ENCODE measurements at regions not wholly inside any gene's neighbourhood (a gene's known extent, or its start where the extent isn't known, plus 50 kb on each side); places are given as distances from the start of the nearest gene placed in this dataset.
"Not testable (repeated sequence)": the region's sequence is repeated elsewhere in the genome, so short reads cannot be mapped to it uniquely, and the experiment has no call there.

DNA sequence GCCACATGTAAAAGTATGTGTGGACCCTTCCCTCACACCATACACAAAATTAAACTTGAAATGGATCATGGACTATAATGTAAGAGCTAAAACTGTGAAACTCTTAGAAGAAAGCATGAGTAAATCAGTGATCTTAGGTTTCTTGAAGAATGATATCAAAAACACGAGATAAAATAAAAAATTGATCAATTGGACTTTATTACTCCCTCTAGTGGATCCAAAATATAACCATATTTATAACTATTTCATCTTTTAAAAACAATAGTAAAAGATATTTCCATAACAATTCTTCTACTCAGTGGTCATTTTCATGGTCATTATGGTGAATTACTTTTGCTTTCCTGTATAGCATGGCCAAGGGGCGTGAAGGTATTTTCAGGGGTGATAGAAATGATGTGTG is 174.6 kb upstream of the LSM14A start:
- Histone ChIP-seq H3K27ac (no peak overlapping the region), H3K9me3 (replicated peaks) (no peaks in the 10 kb centered on the region), H3K4me1 (no peaks in the 10 kb centered on the region), H3K36me3 (no peaks in the 10 kb centered on the region), H3K27me3 (no peaks in the 10 kb centered on the region; the same call in 1 of the 2 replicates), H3K4me3 (no peak overlapping the region)
- DNase-seq, result no peak

- H3K27me3 ChIP-seq, result no peaks in the 10 kb centered on the region; the same call in 1 of the 2 replicates
- no peaks in the 10 kb centered on the region for H3K4me1 ChIP-seq
- H3K4me3 ChIP-seq, result no peak overlapping the region
- no peak overlapping the region for H3K27ac ChIP-seq
- no peaks in the 10 kb centered on the region for H3K9me3 ChIP-seq (replicated peaks)
- H3K36me3 ChIP-seq, result no peaks in the 10 kb centered on the region
- DNase-seq, result no peak
These were observed 174.0 kb upstream of the LSM14A start for GRCh38 chr19:33998302-33998701.

- H3K4me1 ChIP-seq, result no peaks in the 10 kb centered on the region
These were observed 173.5 kb upstream of the LSM14A start for GRCh38 chr19:33998739-33999345.

GRCh38 chr19:34017024-34017423 is 155.3 kb upstream of the LSM14A start:
- Histone ChIP-seq H3K27me3 (peaks cover 4% of the 10 kb centered on the region), H3K36me3 (no peaks in the 10 kb centered on the region), H3K4me1 (no peaks in the 10 kb centered on the region), H3K27ac (no peak overlapping the region), H3K4me3 (no peak overlapping the region), H3K9me3 (replicated peaks) (peaks cover under 1% of the 10 kb centered on the region; the same call in 1 of the 2 replicates)
- DNase-seq, result no peak

More at GRCh38 chr19:33998739-33999345, 173.5 kb upstream of the LSM14A start:
- no peak for DNase-seq
- Histone ChIP-seq H3K27ac (no peak overlapping the region), H3K4me3 (no peak overlapping the region), H3K36me3 (no peaks in the 10 kb centered on the region), H3K9me3 (replicated peaks) (no peaks in the 10 kb centered on the region), H3K27me3 (peaks cover 1% of the 10 kb centered on the region; the same call in 1 of the 2 replicates)

DNA sequence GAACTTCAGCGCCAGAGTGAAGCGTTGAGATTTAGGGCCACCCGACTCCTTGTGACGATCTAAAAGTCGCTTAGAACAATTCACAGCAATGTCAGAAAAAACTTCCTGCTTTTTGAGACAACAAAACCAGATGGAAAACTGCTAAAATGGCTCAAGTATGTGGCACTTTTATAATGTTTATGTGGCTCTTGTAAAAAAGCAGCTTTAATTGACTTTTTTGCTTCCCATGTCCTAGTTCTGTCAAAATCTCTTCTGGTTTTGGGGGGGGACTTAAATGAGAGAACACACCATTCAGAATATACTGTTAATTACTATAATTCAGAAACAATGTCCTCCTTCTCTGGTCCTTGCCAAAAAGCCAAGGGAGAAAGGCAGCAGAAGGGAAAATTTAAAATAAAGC is 154.7 kb upstream of the LSM14A start:
- Histone ChIP-seq H3K27ac (no peak overlapping the region), H3K36me3 (no peaks in the 10 kb centered on the region), H3K27me3 (peaks cover 4% of the 10 kb centered on the region), H3K9me3 (replicated peaks) (peaks cover under 1% of the 10 kb centered on the region; the same call in 1 of the 2 replicates), H3K4me1 (no peaks in the 10 kb centered on the region), H3K4me3 (no peak overlapping the region)
- DNase-seq, result no peak

- Histone ChIP-seq H3K9me3 (replicated peaks) (peaks cover 7% of the 10 kb centered on the region), H3K27ac (no peak overlapping the region), H3K4me3 (no peak overlapping the region), H3K36me3 (no peaks in the 10 kb centered on the region), H3K4me1 (no peaks in the 10 kb centered on the region), H3K27me3 (peaks cover 4% of the 10 kb centered on the region)
- DNase-seq, result no peak
These were observed 153.8 kb upstream of the LSM14A start for GRCh38 chr19:34018546-34018945.

DNA sequence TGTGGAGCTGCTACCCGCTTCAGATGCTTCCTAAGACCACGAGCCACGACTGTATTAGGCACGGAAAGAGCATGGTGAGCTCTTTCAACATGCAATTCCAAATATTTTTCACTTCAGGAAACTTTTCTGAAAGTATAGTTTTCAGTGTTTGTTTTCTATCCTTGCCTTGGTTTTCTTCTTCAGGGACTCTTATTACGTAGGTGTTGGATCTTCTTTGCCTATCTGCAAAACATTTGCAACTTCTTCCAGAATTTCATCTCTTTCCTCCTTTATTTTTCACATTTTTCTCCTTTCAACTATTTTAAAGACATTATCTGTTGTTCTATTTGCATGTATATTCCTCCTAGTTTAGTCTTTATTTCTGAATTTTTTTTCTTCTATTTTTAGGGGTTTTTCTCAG is 148.9 kb upstream of the LSM14A start:
- no peak overlapping the region for H3K27ac ChIP-seq
- peaks cover 7% of the 10 kb centered on the region for H3K9me3 ChIP-seq (replicated peaks)
- no peaks in the 10 kb centered on the region; the same call in 1 of the 2 replicates for H3K27me3 ChIP-seq
- no peak for DNase-seq
- H3K4me1 ChIP-seq, result no peaks in the 10 kb centered on the region
- no peaks in the 10 kb centered on the region for H3K36me3 ChIP-seq
- H3K4me3 ChIP-seq, result no peak overlapping the region

- H3K36me3 ChIP-seq, result no peaks in the 10 kb centered on the region
- no peak overlapping the region for H3K4me3 ChIP-seq
- no peaks in the 10 kb centered on the region for H3K4me1 ChIP-seq
- H3K9me3 ChIP-seq (replicated peaks), result no peaks in the 10 kb centered on the region
- DNase-seq, result no peak
- no peaks in the 10 kb centered on the region; the same call in 1 of the 2 replicates for H3K27me3 ChIP-seq
- no peak overlapping the region for H3K27ac ChIP-seq
These were observed 138.4 kb upstream of the LSM14A start for GRCh38 chr19:34033880-34034279.

DNA sequence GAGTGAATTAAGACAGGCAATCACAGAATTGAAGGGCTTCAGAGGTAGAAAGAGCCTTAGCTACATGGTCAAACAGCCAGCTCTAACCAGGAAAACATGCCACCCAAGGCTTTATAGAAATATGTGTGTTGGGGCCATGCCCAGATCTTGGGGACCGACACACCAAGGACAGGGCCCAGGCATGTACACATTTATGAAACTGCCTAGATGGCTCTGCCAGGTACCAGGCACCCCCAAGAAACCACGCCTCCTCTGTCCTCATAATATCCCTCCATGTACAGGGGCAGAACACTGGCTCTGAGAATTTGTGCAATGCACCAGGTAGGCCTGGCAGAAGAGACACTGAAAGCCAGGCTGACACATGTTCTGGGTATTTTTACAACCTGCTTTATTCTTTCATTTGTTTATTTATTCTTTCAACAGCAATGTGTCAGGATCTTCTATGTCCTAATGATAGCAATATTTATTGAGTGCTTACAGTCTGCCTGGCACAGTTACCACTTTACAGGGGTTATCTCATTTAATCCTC is 137.9 kb upstream of the LSM14A start:
- H3K27me3 ChIP-seq, result no peaks in the 10 kb centered on the region; the same call in 1 of the 2 replicates
- no peak overlapping the region for H3K4me3 ChIP-seq
- H3K27ac ChIP-seq, result no peak overlapping the region
- no peak for DNase-seq
- no peaks in the 10 kb centered on the region for H3K36me3 ChIP-seq
- no peaks in the 10 kb centered on the region for H3K9me3 ChIP-seq (replicated peaks)
- H3K4me1 ChIP-seq, result no peaks in the 10 kb centered on the region

DNA sequence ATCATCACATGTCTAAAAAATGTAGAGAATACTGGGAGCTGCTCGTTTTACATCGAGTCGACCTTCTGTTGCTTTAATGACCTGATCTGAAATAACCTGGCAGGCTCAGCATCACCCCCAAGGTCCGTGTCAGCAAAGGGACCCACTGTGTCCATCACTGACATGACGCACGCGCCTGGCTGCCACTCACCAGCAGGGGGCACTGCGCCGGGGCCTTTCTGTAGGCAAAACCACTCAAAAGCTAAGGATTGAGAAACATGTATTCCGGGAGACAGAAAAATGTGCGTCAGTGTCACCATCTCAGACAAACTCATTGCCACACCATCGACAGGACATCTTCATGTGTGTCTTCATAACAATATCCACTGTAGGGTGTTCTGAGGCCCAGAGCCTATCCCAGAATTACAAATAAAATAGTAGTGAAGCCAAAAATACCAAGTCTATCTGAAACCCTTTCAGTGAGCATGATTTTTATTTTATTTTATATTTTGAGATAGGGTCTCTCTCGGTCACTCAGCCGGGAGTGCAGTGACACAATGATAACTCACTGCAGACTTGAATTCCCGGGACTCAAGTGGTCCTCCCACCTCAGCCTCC is 130.3 kb upstream of the LSM14A start:
- peak; percentile 55 to 73 for DNase-seq
- H3K36me3 ChIP-seq, result no peaks in the 10 kb centered on the region
- H3K27me3 ChIP-seq, result no peaks in the 10 kb centered on the region
- H3K4me1 ChIP-seq, result no peaks in the 10 kb centered on the region; the same call in 1 of the 2 replicates
- 0 out of 2 replicates have a peak, but pooled peaks cover 4% of the 10 kb centered on the region for H3K9me3 ChIP-seq (replicated peaks)
- no peak overlapping the region for H3K4me3 ChIP-seq
- no peak overlapping the region for H3K27ac ChIP-seq

- DNase-seq, result no peak
- Histone ChIP-seq H3K4me1 (no peaks in the 10 kb centered on the region; the same call in 1 of the 2 replicates), H3K27ac (no peak overlapping the region), H3K27me3 (no peaks in the 10 kb centered on the region), H3K36me3 (no peaks in the 10 kb centered on the region), H3K9me3 (replicated peaks) (0 out of 2 replicates have a peak, but pooled peaks cover 4% of the 10 kb centered on the region), H3K4me3 (no peak overlapping the region)
These were observed 128.3 kb upstream of the LSM14A start for GRCh38 chr19:34044021-34044420.

DNA sequence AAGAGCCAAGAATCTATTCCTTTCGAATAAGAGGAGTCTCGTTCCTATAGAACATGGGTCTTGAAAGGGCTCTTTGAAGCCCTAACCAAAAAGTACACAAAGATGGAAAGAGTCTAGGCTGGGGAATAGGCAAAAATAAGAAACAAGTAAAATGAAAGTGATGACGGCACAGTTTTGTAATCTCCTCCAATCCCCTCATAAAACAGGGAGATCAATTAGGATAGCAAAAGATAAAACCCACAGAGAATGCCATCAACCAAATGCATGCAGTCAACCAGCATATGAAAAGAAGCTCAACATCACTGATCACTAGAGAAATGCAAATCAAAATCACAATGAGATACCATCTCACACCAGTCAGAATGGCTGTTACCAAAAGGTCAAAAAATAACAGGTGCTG is 122.4 kb upstream of the LSM14A start:
- H3K36me3 ChIP-seq, result no peaks in the 10 kb centered on the region
- no peaks in the 10 kb centered on the region; the same call in 1 of the 2 replicates for H3K27me3 ChIP-seq
- H3K4me3 ChIP-seq, result no peak overlapping the region
- H3K9me3 ChIP-seq (replicated peaks), result 0 out of 2 replicates have a peak, but pooled peaks cover 4% of the 10 kb centered on the region
- H3K4me1 ChIP-seq, result no peaks in the 10 kb centered on the region
- no peak for DNase-seq
- H3K27ac ChIP-seq, result no peak overlapping the region

DNA sequence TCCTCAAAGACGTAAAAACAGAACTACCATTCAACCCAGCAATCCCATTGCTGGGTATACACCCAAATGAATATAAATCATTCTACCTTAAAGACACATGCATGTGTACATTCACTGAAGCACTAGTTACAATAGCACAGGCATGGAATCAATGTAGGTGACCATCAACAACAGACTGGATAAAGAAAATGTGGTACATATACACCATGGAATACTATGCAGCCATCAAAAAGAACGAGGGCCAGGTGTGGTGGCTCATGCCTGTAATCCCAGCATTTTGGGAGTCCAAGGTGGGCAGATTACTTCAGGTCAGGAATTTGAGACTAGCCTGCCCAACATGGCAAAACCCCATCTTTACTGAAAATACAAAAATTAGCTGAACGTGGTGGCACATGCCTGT is 121.9 kb upstream of the LSM14A start:
- H3K27me3 ChIP-seq; H3K4me3 ChIP-seq; DNase-seq; H3K4me1 ChIP-seq; H3K27ac ChIP-seq; H3K36me3 ChIP-seq; H3K9me3 ChIP-seq (replicated peaks): not testable (repeated sequence)

DNA sequence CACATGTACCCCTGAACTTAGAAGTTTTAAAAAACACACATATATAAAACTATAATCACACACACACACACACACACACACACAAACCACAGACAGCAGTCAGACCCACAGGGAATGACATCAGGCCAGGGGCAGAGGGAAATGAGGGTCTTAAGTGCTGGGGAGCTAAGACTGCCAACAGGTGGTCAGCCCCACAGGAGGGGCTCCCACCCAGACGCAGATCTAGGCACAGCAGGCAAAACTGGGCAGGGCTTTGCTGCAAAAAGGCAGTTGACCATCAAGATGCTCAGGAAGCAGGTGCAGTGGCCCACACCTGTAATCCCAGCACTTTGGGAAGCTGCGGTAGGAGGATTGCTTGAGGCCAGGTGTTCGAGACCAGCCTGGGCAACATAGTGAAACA is 121.0 kb upstream of the LSM14A start:
- Histone ChIP-seq H3K4me3 (no peak overlapping the region), H3K27ac (no peak overlapping the region), H3K27me3 (peaks cover 5% of the 10 kb centered on the region; the same call in 1 of the 2 replicates), H3K36me3 (no peaks in the 10 kb centered on the region), H3K4me1 (no peaks in the 10 kb centered on the region), H3K9me3 (replicated peaks) (no peaks in the 10 kb centered on the region)
- no peak for DNase-seq

GRCh38 chr19:34057155-34057554 is 115.1 kb upstream of the LSM14A start:
- no peak overlapping the region for H3K27ac ChIP-seq
- H3K27me3 ChIP-seq, result peaks cover 5% of the 10 kb centered on the region; the same call in 1 of the 2 replicates
- H3K36me3 ChIP-seq, result no peaks in the 10 kb centered on the region
- no peaks in the 10 kb centered on the region for H3K9me3 ChIP-seq (replicated peaks)
- no peak for DNase-seq
- H3K4me1 ChIP-seq, result no peaks in the 10 kb centered on the region
- no peak overlapping the region for H3K4me3 ChIP-seq
